ENCODE measurements at regions not wholly inside any gene's neighbourhood (a gene's known extent, or its start where the extent isn't known, plus 50 kb on each side); places are given as distances from the start of the nearest gene placed in this dataset.

DNA sequence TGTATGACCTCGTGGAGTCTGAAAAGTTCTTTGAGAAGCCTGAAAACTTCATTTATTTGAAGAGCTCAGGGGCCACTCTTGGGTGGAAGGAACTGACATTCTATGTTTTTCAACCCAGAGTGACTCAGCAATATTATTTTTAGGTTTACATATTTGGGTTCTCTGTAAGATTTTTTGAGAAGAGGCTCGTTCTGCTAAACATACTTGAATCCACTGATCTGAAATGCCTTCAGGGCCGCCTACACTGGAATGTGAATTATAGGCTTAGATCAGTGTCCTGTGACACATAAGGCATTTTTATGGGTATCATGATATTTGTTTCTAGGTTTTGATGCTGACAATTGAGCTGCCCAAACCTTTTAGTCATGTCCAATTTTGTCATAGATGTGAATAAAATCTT lies 86.2 kb downstream of the PSAT1 start:
- CTCF ChIA-PET = no interaction called here
- no peak overlapping the region for H3K4me3 ChIP-seq (ENCODE audit: low read length)
- Mint-ChIP-seq H3K4me3 (no peak overlapping the region), H3K36me3 (peaks cover 0 to 3% (median 0%) of the 10 kb centered on the region in 3 donors), H3K27me3 (peaks cover 3 to 20% of the 10 kb centered on the region in 2 donors), H3K27ac (no peak overlapping the region), H3K4me1 (no peaks in the 10 kb centered on the region), H3K9me3 (no peaks in the 10 kb centered on the region)
- DNase-seq = no peak
- H3K36me3 ChIP-seq (ENCODE audit: insufficient read depth, low read length) = no peaks in the 10 kb centered on the region
- no peaks in the 10 kb centered on the region for H3K27me3 ChIP-seq (ENCODE audit: insufficient read depth, low read length, poor library complexity, severe bottlenecking)
- H3K4me1 ChIP-seq (ENCODE audit: insufficient read depth, low read length) = no peaks in the 10 kb centered on the region
- H3K27ac ChIP-seq (ENCODE audit: low read depth, low read length) = no peak overlapping the region
- no peaks in the 10 kb centered on the region for H3K9me3 ChIP-seq (ENCODE audit: low read length)
- POLR2A ChIA-PET = no interaction called here

DNA sequence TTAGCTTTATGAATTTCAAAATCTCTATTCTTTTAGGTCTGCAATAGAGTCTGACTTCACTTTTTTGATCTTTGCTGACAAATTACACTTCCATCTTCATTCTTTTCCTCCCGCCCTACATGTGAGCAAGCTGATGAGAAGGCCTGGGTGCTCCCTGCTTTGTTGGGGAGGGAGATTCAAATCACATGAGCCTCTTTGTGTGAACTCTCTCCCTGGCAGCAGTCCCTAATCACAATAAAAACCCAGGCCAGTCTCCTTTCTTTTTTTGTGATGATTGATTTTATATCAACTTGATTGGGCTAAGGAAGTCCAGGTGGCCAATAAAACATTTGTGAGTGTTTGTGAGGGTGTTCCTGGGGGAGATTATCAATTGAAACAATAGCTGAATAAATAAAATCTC lies 89.4 kb downstream of the PSAT1 start:
- no peaks in the 10 kb centered on the region for H3K27me3 ChIP-seq (ENCODE audit: insufficient read depth, low read length, poor library complexity, severe bottlenecking)
- H3K4me1 ChIP-seq (ENCODE audit: insufficient read depth, low read length) = no peaks in the 10 kb centered on the region
- POLR2A ChIA-PET = no interaction called here
- H3K36me3 ChIP-seq (ENCODE audit: insufficient read depth, low read length) = no peaks in the 10 kb centered on the region
- Mint-ChIP-seq H3K36me3 (peaks cover 0 to 3% (median 0%) of the 10 kb centered on the region in 3 donors), H3K27me3 (peaks cover 4 to 19% of the 10 kb centered on the region in 2 donors), H3K27ac (no peak overlapping the region), H3K4me1 (no peaks in the 10 kb centered on the region), H3K4me3 (no peak overlapping the region), H3K9me3 (no peaks in the 10 kb centered on the region)
- H3K27ac ChIP-seq (ENCODE audit: low read depth, low read length) = no peak overlapping the region
- CTCF ChIA-PET = no interaction called here
- H3K4me3 ChIP-seq (ENCODE audit: low read length) = no peak overlapping the region
- DNase-seq = no peak
- H3K9me3 ChIP-seq (ENCODE audit: low read length) = no peaks in the 10 kb centered on the region

DNA sequence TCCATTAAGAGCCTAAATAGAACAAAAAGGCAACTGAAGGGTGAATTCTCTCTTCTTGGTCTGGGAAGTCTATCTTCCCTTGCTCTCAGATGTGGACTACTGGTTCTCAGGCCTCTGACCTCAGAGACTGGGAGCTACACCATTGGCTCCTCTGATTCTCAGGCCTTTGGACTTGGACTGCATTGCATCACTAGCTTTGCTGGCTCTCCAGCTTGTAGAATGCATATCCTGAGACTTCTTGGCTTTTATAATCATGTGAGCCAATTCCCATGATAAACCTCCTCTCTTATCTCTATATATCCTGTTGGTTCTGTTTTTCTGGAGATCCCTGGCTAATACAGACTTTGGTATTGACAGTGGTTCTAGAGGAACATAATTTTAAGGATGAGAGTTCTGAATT lies 89.8 kb downstream of the PSAT1 start:
- Histone ChIP-seq H3K27ac (ENCODE audit: low read depth, low read length) (no peak overlapping the region), H3K36me3 (ENCODE audit: insufficient read depth, low read length) (no peaks in the 10 kb centered on the region), H3K9me3 (ENCODE audit: low read length) (no peaks in the 10 kb centered on the region), H3K4me3 (ENCODE audit: low read length) (no peak overlapping the region), H3K27me3 (ENCODE audit: insufficient read depth, low read length, poor library complexity, severe bottlenecking) (no peaks in the 10 kb centered on the region), H3K4me1 (ENCODE audit: insufficient read depth, low read length) (no peaks in the 10 kb centered on the region)
- ChIA-PET POLR2A (no interaction called here), CTCF (no interaction called here)
- DNase-seq = no peak
- Mint-ChIP-seq H3K36me3 (peaks cover 0 to 3% (median 0%) of the 10 kb centered on the region in 3 donors), H3K4me1 (no peaks in the 10 kb centered on the region), H3K27ac (no peak overlapping the region), H3K9me3 (no peaks in the 10 kb centered on the region), H3K4me3 (no peak overlapping the region), H3K27me3 (peaks cover 4 to 19% of the 10 kb centered on the region in 2 donors)

DNA sequence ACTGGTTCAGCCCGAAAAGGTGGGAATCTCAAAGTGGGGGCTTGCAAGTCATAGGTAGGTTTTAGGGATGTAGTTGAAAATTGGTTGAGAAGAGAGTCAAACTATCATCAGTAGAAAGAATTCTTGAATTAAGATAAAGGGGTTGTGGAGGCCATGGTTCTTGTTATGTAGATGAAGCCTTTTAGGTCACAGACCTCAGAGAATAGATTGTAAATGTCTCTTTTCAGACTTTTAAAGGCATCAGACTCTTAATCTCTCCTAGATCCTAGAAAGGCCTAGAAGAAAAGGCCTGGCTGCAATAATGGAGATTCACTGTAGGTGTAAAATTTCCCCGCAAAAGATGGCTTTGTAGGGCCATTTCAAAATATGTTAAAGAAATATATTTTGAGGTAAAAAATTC lies 96.4 kb downstream of the PSAT1 start:
- CTCF ChIA-PET = no interaction called here
- Histone ChIP-seq H3K27me3 (ENCODE audit: insufficient read depth, low read length, poor library complexity, severe bottlenecking) (no peaks in the 10 kb centered on the region), H3K27ac (ENCODE audit: low read depth, low read length) (no peak overlapping the region), H3K36me3 (ENCODE audit: insufficient read depth, low read length) (no peaks in the 10 kb centered on the region), H3K4me1 (ENCODE audit: insufficient read depth, low read length) (no peaks in the 10 kb centered on the region), H3K9me3 (ENCODE audit: low read length) (no peaks in the 10 kb centered on the region), H3K4me3 (ENCODE audit: low read length) (no peak overlapping the region)
- DNase-seq = no peak
- Mint-ChIP-seq H3K4me3 (no peak overlapping the region), H3K4me1 (no peaks in the 10 kb centered on the region), H3K9me3 (peaks cover 0 to 12% (median 8%) of the 10 kb centered on the region in 5 donors), H3K27me3 (peaks cover 5 to 7% of the 10 kb centered on the region in 2 donors), H3K27ac (no peak overlapping the region), H3K36me3 (no peaks in the 10 kb centered on the region)
- POLR2A ChIA-PET = no interaction called here

DNA sequence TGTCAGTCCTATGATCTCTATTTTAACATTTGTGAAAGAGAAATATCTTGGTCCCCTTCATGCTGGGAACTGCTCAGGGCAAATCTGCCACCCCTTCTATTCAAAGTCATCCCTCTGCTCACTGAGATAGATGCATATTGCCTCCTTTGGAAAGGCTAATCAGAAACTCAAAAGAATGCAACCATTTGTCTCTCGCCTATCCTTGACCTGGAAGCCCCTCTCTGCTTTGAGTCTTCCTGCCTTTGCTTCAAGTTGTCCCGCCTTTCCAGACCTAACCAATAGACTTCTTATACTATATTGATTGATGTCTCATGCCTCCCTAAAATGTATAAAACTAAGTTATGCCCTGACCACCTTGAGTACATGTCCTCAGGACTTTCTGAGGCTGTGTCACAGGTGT lies 97.0 kb downstream of the PSAT1 start:
- Histone ChIP-seq H3K9me3 (ENCODE audit: low read length) (no peaks in the 10 kb centered on the region), H3K36me3 (ENCODE audit: insufficient read depth, low read length) (no peaks in the 10 kb centered on the region), H3K27me3 (ENCODE audit: insufficient read depth, low read length, poor library complexity, severe bottlenecking) (no peaks in the 10 kb centered on the region), H3K27ac (ENCODE audit: low read depth, low read length) (no peak overlapping the region), H3K4me1 (ENCODE audit: insufficient read depth, low read length) (no peaks in the 10 kb centered on the region), H3K4me3 (ENCODE audit: low read length) (no peak overlapping the region)
- Mint-ChIP-seq H3K4me3 (no peak overlapping the region), H3K9me3 (peaks cover 0 to 12% (median 8%) of the 10 kb centered on the region in 5 donors), H3K4me1 (no peaks in the 10 kb centered on the region), H3K27ac (peak overlapping the region in 1 of 8 donors; percentile 34), H3K36me3 (no peaks in the 10 kb centered on the region), H3K27me3 (peaks cover 2 to 3% of the 10 kb centered on the region in 2 donors)
- CTCF ChIA-PET = no interaction called here
- DNase-seq = no peak
- POLR2A ChIA-PET = no interaction called here

DNA sequence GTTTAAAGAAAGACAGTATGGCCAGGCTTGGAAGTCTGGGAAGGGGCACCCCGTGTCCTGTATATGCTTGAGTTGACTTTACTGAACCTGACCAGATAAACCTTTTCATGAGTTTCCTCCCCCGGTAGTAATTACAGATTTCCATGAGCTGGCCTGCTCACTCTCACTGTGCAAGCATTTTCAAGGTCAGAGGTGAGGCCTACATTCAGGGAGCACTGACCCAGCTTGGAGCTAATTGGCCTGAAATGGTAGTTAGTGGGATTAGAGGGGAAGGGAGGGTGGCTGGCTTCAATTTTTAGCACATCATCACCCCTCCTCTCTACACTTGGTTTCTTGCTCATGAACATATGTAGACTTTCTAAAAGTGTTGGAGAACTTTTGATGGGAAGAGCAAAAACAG lies 99.2 kb downstream of the PSAT1 start:
- Histone ChIP-seq H3K4me1 (ENCODE audit: insufficient read depth, low read length) (no peaks in the 10 kb centered on the region), H3K27me3 (ENCODE audit: insufficient read depth, low read length, poor library complexity, severe bottlenecking) (no peaks in the 10 kb centered on the region), H3K4me3 (ENCODE audit: low read length) (no peak overlapping the region), H3K27ac (ENCODE audit: low read depth, low read length) (no peak overlapping the region), H3K36me3 (ENCODE audit: insufficient read depth, low read length) (no peaks in the 10 kb centered on the region), H3K9me3 (ENCODE audit: low read length) (no peaks in the 10 kb centered on the region)
- H3K4me1 Mint-ChIP-seq = no peaks in the 10 kb centered on the region
- no peak for DNase-seq
- ChIA-PET CTCF (no interaction called here), POLR2A (no interaction called here)
- no peak overlapping the region for H3K27ac Mint-ChIP-seq
- H3K9me3 Mint-ChIP-seq = peaks cover 0 to 12% (median 8%) of the 10 kb centered on the region in 5 donors
- no peak overlapping the region for H3K4me3 Mint-ChIP-seq
- H3K27me3 Mint-ChIP-seq = peaks cover 2 to 3% of the 10 kb centered on the region in 2 donors
- no peaks in the 10 kb centered on the region for H3K36me3 Mint-ChIP-seq

DNA sequence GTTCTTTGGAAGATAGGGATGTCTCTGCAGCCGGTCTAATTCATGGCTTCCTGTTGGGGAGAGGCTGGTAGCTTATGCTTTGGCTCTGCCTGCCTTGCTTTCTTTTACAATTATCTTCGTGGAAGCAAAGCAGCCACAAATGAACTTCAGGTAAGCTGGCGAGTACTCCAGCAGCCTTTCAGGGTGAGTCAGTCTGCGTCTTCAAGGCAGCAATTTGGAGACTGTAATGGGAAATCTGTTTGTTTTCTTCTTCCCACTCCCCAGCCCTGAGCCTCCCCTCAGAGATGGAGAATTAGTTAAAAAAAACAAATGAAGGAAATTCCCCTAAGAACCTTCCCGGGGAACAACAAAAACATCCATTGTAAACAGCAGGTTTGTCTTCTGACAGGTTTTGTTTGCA lies 100.1 kb downstream of the PSAT1 start:
- Histone ChIP-seq H3K9me3 (ENCODE audit: low read length) (no peaks in the 10 kb centered on the region), H3K4me3 (ENCODE audit: low read length) (no peak overlapping the region), H3K27ac (ENCODE audit: low read depth, low read length) (no peak overlapping the region), H3K36me3 (ENCODE audit: insufficient read depth, low read length) (no peaks in the 10 kb centered on the region), H3K27me3 (ENCODE audit: insufficient read depth, low read length, poor library complexity, severe bottlenecking) (no peaks in the 10 kb centered on the region), H3K4me1 (ENCODE audit: insufficient read depth, low read length) (no peaks in the 10 kb centered on the region)
- DNase-seq = no peak
- H3K27me3 Mint-ChIP-seq = peaks cover 2 to 3% of the 10 kb centered on the region in 2 donors
- H3K4me1 Mint-ChIP-seq = no peaks in the 10 kb centered on the region
- peaks cover 0 to 12% (median 8%) of the 10 kb centered on the region in 5 donors for H3K9me3 Mint-ChIP-seq
- POLR2A ChIA-PET = no interaction called here
- no peaks in the 10 kb centered on the region for H3K36me3 Mint-ChIP-seq
- H3K27ac Mint-ChIP-seq = no peak overlapping the region
- CTCF ChIA-PET = no interaction called here
- no peak overlapping the region for H3K4me3 Mint-ChIP-seq

DNA sequence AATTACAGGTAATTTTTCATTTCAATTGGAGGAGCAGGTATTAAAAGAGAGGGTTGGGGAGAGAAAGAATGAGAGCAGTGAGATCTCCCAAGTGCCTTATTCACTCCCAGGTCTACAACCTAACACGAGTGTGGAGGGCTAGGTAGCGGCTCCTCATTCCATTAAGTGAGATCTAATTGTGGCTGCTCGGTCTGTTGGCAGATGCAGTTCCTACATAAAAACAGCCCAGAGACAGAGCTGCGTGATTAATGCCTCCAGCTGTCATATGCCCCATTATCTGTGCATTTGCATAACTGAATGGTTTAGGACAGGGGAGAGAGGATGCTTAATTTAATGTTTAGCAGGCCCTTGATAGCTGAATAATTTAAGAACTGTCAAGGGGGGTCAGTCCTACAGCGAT lies 100.5 kb downstream of the PSAT1 start:
- H3K36me3 Mint-ChIP-seq = no peaks in the 10 kb centered on the region
- POLR2A ChIA-PET = no interaction called here
- H3K27me3 ChIP-seq (ENCODE audit: insufficient read depth, low read length, poor library complexity, severe bottlenecking) = no peaks in the 10 kb centered on the region

DNA sequence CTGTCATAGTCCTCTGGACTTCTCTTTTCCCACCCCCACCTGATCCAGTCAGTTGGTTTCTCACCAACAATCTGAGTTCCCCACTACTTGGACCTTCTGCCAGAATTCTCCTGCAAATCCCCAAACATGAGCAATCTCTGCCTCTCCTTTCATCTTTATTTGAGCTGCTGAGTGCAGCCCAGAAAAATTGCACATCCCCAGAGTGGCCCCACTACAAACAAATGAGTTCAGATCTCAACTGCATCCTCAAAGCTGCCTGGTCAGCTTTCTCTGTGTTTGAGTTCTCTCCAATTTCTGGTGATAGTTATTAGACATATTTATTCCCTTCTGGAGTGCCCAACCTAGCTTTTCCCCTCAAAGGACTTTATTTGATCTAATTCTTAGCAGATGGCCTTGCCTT lies 102.2 kb downstream of the PSAT1 start:
- H3K9me3 ChIP-seq (ENCODE audit: low read length) = no peaks in the 10 kb centered on the region
- no peak for DNase-seq
- H3K27me3 Mint-ChIP-seq = peaks cover 2 to 3% of the 10 kb centered on the region in 2 donors
- H3K4me3 Mint-ChIP-seq = no peak overlapping the region
- no peaks in the 10 kb centered on the region for H3K27me3 ChIP-seq (ENCODE audit: insufficient read depth, low read length, poor library complexity, severe bottlenecking)
- no peaks in the 10 kb centered on the region for H3K4me1 ChIP-seq (ENCODE audit: insufficient read depth, low read length)
- no peak overlapping the region for H3K27ac ChIP-seq (ENCODE audit: low read depth, low read length)
- no peaks in the 10 kb centered on the region for H3K4me1 Mint-ChIP-seq
- H3K36me3 ChIP-seq (ENCODE audit: insufficient read depth, low read length) = no peaks in the 10 kb centered on the region
- H3K36me3 Mint-ChIP-seq = no peaks in the 10 kb centered on the region
- H3K9me3 Mint-ChIP-seq = peaks cover 0 to 12% (median 8%) of the 10 kb centered on the region in 5 donors
- H3K27ac Mint-ChIP-seq = no peak overlapping the region
- H3K4me3 ChIP-seq (ENCODE audit: low read length) = no peak overlapping the region
- POLR2A ChIA-PET = no interaction called here
- CTCF ChIA-PET = no interaction called here

More for the DNA sequence above, 100.5 kb downstream of the PSAT1 start:
- no peak overlapping the region for H3K4me3 ChIP-seq (ENCODE audit: low read length)
- Mint-ChIP-seq H3K4me3 (no peak overlapping the region), H3K9me3 (peaks cover 0 to 12% (median 8%) of the 10 kb centered on the region in 5 donors), H3K27me3 (peaks cover 2 to 3% of the 10 kb centered on the region in 2 donors), H3K27ac (no peak overlapping the region), H3K4me1 (no peaks in the 10 kb centered on the region)
- CTCF ChIA-PET = no interaction called here
- H3K9me3 ChIP-seq (ENCODE audit: low read length) = no peaks in the 10 kb centered on the region
- no peak overlapping the region for H3K27ac ChIP-seq (ENCODE audit: low read depth, low read length)
- no peaks in the 10 kb centered on the region for H3K36me3 ChIP-seq (ENCODE audit: insufficient read depth, low read length)
- no peak for DNase-seq
- no peaks in the 10 kb centered on the region for H3K4me1 ChIP-seq (ENCODE audit: insufficient read depth, low read length)
